GM13977 (cell line): ENCODE measurements at regions not wholly inside any gene's neighbourhood (a gene's known extent, or its start where the extent isn't known, plus 50 kb on each side); places are given as distances from the start of the nearest gene placed in this dataset.

Experiments used
- DNase-seq: peaks from one replicate; pipeline ENCODE4 v3.0.0; 2012; ENCODE audit warnings: low spot score
- in situ Hi-C: fragments of 300-500 bp; cut with MboI; formaldehyde crosslinking; loops from one replicate; pipeline ENCODE4 v1.12.0; 2022; ENCODE audit warnings: low sequenced_read_pairs, low pct_unique_long_range_greater_than_20kb, mixed read lengths, inconsistent platforms; ENCODE audit not compliant: unreplicated experiment
- TF ChIP-seq, protein P1 (sequence below): IDR thresholded peaks from 2 replicates; pipeline ENCODE4 v1.5.1; 2012; ENCODE audit warnings: mild to moderate bottlenecking, control low read depth; ENCODE audit not compliant: insufficient read depth; ENCODE audit errors: extremely low read depth, missing control alignments

DNA sequence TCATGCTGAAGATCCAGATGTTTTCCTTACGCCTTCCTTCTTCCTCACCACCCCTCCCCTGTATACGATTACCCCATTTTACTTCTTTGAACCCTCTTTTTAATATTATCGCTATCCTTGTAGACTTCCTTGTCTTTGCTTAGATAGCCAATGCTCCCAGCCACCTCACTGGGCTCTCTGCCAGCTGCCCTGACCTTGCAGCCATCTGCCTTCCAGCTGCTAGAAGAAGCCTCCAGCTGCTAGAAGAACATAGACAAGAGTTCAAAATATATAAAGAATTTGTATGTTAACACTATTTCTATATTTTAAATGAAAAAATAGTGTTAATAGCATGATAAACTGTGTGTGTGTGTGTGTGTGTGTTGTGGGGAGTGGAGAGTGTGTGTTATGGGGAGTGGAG lies 374.7 kb downstream of the ANKRD50 start:
- TF ChIP-seq, protein P1, sequence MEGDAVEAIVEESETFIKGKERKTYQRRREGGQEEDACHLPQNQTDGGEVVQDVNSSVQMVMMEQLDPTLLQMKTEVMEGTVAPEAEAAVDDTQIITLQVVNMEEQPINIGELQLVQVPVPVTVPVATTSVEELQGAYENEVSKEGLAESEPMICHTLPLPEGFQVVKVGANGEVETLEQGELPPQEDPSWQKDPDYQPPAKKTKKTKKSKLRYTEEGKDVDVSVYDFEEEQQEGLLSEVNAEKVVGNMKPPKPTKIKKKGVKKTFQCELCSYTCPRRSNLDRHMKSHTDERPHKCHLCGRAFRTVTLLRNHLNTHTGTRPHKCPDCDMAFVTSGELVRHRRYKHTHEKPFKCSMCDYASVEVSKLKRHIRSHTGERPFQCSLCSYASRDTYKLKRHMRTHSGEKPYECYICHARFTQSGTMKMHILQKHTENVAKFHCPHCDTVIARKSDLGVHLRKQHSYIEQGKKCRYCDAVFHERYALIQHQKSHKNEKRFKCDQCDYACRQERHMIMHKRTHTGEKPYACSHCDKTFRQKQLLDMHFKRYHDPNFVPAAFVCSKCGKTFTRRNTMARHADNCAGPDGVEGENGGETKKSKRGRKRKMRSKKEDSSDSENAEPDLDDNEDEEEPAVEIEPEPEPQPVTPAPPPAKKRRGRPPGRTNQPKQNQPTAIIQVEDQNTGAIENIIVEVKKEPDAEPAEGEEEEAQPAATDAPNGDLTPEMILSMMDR = no peak
- in situ Hi-C loops = loop anchor here (25.0 kb wide), 1 partner anchor 949 kb away; no protein-coding TSS in a partner anchor
- no peak for DNase-seq

DNA sequence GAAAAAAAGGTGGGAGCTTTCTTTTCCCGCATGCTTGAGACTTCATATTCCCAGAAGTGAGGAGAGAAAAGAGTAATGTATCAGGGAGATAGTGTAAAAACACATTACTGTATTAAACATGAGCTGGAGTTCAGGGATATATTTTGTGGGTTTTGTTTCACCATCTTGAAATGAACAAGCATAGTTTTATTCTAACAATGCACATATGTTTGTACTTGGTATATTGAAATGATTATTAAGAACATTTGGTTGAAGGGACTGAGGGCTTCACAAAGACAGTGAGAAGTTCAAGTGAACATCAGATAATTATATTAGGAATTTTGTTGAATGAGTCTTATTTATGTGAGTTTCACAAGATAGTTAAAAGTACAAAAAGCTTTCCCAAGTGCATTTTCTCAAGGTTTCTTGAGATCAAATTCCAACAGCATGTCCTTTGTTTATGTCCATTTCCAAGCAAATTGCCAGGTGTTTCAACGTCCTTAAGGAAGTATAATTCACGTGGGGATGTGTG lies 368.8 kb downstream of the ANKRD50 start:
- TF ChIP-seq, protein P1 = no peak
- DNase-seq = no peak
- in situ Hi-C loops = loop anchor here (25.0 kb wide), 1 partner anchor 944 kb away; no protein-coding TSS in a partner anchor

DNA sequence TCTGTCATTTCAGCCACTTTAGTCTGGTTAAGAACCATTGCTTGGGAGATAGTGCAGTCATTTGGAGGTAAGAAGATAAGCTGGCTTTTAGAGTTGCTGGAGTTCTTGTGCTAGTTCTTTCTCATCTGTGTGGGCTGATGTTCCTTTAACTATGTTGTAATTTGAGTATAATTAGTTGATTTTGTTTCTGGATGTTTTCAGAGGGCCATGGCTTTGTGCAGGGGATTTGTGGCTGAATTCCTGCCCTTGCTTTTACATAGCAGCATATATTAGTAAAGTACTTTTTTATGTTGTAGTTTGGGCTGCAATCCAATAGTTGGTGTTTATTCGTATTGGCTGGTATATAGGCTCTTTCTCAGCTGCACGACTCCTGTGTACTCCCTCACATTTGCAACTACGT lies 339.6 kb downstream of the ANKRD50 start:
- DNase-seq = no peak
- in situ Hi-C loops = no loop called here
- TF ChIP-seq, protein P1 = no peak

DNA sequence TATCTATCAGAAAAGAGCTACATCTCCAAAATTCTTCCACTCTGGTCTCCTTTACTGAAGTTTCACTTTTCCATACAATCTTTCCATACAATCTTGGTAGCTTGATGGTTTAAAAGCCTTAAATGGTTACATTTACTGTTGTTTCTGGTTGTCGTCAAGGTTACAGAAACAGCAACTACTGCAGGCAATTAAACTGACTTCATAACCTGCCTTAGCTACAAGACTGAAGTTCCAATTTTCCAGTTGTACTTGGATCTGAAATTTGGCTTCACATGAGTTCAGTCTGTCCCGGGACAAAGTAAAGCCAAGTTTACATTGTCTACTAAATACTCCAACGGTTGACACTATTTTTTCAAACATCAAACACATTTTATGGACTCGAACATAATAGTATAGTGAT lies 326.4 kb downstream of the ANKRD50 start:
- TF ChIP-seq, protein P1 = no peak

DNA sequence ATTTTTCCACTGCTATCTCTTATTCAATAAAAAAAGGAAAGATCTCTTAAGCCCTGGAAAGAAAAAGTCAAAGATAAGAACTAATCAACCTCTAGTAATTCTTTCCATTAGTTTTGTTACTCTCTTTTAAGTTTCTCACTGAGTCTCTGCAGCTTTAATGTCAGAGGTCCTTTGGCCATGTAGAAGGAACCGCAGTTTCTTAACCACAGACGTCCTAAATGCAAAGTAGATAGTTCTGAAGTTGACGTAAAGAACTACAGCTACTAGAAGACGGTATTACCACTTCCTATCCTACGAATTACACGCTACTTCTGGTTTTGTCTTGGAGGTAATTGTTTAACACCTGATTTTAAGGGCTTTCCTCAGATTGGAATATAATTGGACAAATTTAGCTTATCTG lies 325.9 kb downstream of the ANKRD50 start:
- in situ Hi-C loops = no loop called here
- DNase-seq = no peak
- TF ChIP-seq, protein P1 = no peak

More for the DNA sequence above, 326.4 kb downstream of the ANKRD50 start:
- in situ Hi-C loops = no loop called here
- no peak for DNase-seq

DNA sequence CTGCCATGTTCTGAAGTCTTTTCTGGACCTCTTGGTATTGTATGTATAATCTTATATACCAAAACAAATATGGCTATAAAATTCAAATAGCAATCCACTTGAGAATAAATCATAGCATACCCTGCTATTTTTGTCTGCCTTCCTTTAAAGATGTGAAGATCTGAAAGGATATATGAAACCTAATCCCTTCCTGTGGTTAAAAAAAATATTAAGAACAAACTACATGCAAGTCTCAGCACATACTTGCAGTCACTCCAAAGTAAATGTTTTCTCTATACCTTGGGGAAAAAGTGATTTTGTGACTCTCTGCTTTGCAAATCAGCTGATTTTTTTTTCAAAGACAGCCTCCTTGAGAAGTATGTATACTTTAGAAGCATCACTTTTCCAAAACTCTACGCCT lies 322.9 kb downstream of the ANKRD50 start:
- TF ChIP-seq, protein P1 = no peak
- DNase-seq = no peak
- in situ Hi-C loops = no loop called here

DNA sequence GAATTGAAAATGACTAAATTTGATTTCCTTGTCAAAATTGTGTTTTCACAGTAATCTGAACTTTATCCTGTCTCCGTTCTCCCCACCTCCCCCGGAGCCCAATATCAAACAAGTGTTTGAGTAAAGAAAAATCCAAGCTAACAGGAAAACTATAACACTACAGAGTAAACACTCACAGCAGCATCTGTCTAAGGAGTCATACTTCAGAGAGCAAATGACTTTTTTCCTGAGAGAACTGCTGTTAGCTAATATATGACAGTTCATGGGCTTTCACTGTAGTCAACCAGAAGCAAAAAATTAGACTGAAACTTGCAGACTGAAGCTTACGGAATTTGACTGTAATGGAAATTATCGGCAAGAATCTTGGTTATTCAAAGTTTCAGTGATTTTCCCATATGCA lies 321.7 kb downstream of the ANKRD50 start:
- in situ Hi-C loops = no loop called here
- TF ChIP-seq, protein P1 = no peak
- DNase-seq = no peak
